Kidney tubule cell (primary cell): ENCODE measurements at regions not wholly inside any gene's neighbourhood (a gene's known extent, or its start where the extent isn't known, plus 50 kb on each side); places are given as distances from the start of the nearest gene placed in this dataset.
A peak's percentile ranks its signal among the peaks of the same experiment; 100 is the strongest.

ENCODE experiments used
- DNase-seq: peaks from one replicate; pipeline ENCODE4 v3.0.0-alpha.2; 2018; ENCODE audit warnings: low spot score

DNA sequence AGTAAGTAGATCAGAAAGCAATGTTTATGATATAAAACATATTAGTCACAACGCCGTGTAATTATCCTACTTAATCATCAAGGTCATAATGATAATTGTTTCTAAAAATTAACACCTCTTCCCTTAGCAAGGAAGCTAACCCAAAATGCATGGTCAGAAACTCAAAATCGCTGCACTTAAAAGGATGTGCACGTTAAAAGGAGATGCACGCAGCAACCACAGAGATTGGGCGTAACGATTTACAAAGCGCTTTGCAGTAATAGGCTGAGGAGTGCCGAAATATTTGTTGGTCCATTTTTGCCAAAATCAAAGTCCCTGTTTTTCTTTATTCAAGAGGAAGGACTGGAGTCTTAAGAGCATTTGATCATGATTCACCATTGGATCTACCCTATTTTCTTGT is 1077.2 kb downstream of the VRK1 start:
- DNase-seq: no peak

DNA sequence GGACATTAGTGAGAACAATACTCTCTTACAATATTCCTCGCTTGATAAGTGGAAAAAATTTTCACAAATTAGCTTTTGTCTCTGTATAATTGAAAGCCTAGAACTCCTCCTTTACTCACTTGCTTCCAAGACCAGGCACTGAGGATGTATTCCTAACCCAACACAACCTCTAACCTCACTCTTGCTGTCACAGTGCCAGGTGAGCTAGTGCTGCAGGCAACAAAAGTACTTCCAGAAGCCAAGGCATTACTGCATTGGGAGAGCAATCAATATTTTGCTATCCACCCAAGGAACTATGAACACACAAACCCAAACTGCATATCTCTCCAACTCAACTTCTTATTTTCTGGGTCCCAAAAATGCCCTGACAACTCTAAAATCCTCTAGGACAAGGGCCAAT is 1081.0 kb downstream of the VRK1 start:
- DNase-seq: no peak

DNA sequence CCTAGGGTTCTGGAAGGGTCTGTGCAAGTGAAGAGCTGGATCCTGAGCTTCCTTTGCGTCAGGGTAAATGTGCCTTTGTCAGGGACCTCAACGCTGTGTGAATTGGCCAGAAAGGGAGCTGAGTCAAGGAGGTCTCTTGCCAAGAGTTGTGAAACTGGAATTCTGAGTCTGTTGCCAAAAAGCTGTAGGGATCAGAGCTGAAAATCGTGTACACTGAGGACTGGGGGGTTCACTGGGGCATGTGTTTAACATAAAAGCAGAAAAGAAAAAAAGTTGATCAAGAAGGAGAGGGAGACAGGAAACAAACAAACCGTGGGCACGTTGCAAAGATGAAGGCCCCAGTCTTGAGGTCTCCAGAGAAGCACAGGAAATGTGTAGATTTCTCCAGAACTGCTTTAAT is 1081.5 kb downstream of the VRK1 start:
- no peak for DNase-seq

DNA sequence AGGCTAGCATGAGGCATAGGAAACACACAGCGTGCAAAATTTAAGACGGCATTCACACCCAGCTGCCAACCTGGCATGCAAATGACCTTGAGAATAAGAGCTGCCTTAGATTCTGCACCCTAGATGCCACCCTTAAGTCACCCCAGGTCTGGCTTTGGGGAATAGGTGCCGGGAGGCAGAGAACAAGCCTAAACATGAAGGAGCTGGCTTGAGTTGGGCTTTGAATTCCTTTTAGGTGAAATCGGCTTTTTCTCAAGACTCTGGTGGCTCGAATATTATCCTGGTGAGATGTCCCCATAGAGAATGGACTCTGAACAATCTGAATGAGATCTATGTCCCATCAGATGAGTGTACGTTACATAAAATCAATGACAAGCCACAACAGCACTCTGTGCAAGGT is 1090.5 kb downstream of the VRK1 start:
- no peak for DNase-seq

DNA sequence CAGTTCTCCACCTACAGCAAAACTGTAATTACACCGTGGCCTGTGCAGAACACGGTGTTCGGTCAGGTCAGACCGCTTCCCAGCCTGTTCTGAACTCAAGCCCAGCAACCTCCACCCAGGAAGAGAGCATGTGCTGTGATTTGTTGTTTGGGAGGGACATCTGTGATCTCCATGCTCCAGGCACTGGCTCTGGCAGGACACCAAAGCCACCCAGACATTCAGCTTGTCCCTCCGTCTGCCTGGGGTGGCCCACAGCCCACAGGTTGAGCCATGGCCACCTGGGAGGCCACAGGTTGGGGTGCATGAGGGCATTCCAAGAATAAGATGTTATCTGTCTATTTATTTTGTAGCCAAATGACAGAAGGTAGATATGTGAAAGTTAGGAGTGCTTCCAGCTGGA is 1091.1 kb downstream of the VRK1 start:
- DNase-seq: no peak

DNA sequence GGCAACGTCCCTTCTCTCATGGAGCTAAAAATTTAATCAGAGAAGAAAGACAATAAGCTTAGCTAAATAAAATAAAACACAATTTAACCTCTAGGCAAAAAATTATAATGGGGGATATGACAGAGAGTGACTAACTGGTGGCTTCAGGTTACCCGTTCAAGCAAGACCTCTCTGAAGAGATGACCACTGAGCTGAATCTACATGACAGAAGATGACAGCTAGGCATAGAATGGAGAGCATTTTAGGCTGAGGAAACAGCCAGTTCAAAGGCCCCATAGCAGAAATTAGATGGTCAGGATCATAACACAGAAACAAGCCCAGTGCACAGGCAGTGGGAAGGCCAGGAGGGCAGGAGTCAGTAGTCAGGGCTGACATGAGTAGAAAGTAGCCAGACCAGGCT is 1094.3 kb downstream of the VRK1 start:
- DNase-seq: no peak

DNA sequence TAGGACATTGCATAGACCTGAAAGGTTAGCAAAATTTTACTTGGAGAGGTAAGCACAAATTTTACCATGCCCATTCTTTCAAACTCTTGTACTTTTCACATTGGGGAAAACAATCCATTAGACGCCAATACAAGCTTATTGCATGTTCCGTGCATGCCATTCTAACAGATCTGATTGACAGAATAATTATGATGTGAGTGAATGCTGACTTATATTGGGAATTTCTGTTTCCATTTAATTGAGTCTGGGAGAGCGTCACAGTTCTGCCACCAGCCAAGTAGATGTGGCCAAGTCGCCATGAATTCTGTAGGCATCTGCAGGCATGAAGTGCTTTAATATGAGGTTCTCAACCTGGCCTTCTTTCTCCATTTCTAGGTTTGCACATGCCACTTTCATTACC is 1097.4 kb downstream of the VRK1 start:
- no peak for DNase-seq

DNA sequence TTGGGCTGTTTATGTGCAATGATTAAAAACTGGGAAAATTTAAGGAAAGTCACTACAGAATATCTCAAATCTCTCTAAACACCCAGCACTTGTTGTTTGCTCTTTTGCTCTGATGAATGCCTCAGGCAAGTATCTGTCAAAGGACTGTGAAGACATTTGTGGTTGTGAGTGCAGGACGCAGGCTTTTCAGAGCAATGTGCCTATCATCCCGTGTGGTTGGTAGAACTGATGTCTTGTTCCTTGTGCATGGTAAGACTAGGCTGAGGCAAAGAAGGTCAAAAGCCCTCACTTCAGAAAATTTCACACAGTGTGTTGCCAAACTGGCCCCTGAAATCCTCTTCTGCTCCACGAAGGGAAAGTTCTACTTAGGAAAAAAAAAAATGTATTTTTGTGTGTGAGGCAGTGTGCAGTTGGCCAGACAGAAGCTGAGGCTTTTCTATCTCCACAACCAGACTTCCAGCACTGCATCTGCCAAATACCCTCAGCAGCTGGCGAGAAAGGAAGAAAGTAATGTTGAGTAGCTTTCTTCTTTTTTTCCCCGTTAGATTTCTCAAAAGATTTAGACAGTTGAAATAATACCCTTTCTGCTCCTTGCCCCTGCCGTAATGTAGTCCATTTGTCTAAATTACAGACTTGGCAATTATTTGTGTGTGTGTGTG is 1103.1 kb downstream of the VRK1 start:
- DNase-seq: no peak

DNA sequence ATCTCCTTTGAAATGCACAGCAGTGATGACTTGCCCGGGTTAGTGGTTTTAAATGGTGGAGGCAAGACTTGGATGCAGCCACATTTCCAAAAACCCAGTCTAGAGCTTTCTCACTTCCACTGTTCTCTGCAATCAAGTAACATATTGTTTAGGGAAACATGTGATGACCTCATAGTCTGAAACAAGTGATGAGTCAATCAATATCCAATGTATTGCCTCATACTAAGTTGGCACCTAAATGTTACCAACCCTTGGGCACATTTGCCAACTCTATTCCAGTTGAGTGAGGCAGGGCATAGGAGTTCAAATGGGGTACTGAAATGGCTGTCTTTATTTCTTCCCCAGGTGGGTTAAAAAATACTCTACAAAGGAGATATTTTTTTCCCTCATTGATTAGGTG is 1105.4 kb downstream of the VRK1 start:
- DNase-seq: peak; percentile 29

DNA sequence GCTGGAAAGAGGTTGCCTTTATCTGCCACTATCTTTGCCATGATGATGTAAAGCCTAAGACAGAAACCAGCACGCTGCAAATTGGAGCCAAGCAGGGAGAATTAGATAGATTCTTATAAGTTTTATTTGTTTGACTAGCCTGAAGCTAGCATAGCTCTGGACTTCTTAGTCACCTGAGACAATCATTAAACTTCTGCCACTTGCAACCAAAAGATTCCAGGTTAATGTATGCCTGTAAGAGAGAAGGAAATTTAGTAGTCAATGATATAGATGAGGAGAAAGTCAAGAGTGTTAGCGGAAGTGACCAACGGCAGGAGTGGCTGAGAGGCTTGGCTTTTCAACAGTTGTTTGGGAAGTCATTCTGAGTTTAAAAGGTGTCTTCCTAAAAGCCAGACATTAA is 1106.6 kb downstream of the VRK1 start:
- peak; percentile 67 for DNase-seq

DNA sequence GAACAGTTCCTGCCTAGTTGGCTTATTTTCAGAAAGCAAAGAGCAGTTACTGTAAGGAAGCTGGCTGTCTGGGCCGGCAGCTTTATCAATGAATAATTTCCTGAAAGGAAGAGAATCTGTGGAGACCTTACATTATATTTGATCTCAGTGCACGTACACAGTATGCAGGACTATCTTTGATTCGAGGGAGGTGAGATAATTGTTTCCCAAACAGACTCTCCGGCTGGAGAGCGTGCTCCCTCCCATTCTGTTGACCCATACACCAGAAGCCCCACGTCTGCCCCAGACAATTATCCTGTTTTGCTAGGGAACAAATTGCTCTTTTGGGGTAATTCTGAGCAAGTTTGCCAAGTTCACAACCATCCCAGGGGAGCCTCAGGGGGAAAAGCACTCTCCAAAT is 1115.0 kb downstream of the VRK1 start:
- DNase-seq: no peak

DNA sequence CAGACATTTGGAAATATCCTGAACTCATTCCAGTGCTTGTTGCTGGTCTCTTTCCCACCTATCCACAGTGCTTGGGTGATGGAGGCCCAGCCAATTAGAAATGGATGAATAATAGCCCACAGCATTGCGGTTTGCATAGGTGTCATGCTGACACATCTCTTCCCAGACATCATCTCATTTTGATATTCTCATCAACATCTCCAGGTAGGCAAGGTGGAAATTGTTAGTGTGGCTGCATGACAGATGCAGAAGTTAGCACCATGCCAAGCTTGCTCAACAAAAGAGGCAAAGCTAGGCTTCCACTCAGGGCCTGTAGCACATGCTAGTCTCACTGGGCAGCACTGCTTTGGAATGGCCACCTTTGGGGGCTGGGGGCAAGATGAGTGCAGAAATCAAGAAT is 1118.9 kb downstream of the VRK1 start:
- no peak for DNase-seq

DNA sequence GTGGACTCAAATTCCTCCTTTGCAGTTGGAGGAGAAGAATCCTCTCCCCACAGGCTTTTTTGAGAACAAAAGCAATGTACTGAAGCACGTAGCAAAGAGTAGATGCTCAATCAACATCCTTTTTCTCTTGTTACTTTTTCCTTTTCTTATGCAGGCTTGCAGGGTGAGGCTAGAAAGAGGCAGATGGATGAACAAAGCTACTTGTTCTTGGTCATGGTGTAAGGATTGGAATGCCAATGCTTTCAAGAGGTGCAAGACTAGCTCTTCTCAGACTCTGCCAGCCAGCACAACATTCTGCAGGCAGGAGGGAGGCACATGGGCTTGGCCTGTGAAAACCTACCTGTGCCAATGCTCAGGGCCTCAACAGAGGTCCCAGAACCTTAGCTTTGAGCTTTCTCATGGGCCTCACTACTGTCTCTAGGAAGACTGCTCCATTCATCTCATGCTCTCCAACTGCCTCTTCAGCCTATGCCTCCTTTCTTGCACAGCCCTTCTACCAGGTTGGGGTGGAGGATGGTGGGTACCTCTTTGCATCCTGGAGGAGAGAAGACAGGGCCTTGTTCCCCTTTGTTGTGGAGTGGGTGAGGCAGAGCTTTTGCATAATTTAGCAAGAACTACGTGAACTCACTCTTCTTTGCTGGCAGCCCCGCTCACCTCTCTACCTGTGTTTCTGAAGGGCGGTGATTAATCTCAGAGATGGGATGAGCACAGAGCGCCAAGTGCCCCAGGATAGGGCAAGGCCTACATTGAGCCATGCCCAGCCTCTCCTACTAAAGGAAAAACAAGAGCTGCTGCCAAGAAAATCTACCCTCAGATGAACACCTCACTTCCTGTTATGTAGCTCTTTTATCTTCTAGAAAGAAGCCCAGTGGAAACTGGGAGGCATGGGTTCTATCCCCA is 1119.7 kb downstream of the VRK1 start:
- no peak for DNase-seq

DNA sequence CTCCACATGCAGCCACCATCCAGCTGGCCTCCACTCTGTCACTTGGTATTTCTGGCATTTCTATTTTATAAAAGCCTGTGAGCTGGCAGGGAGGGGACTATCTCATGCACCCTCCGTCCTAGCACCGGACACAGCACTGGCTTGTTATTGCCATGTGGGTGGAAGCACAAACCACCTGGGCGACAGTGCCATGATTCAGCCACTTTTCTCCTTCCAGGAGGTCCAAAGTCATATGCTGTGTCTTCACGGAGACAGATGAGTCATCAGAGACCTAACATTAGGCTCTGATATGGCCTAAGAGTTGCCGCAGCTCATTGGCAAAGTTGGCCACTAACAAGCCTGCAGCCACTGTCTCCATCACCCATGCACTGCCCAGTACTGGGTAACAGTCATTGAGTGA is 1123.0 kb downstream of the VRK1 start:
- DNase-seq: peak; percentile 4

DNA sequence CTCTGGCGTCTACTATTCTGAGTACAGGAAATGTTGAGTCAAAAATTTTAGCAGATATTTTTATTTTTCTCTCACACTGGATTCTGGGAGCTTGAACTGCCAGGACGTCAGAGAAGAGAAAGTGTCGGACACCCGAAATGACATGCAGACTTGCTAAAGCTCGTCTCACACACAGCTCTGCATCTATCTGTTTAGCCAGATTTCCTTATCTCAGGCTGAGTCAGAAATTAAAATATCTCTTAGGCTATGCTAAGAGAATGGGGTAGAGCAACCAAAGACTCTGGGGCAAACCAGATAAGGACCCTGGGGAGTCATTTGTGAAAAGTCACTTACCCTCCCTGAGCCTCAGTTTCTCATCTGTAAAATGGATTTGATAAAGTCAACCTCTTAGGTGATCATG is 1124.1 kb downstream of the VRK1 start:
- no peak for DNase-seq

DNA sequence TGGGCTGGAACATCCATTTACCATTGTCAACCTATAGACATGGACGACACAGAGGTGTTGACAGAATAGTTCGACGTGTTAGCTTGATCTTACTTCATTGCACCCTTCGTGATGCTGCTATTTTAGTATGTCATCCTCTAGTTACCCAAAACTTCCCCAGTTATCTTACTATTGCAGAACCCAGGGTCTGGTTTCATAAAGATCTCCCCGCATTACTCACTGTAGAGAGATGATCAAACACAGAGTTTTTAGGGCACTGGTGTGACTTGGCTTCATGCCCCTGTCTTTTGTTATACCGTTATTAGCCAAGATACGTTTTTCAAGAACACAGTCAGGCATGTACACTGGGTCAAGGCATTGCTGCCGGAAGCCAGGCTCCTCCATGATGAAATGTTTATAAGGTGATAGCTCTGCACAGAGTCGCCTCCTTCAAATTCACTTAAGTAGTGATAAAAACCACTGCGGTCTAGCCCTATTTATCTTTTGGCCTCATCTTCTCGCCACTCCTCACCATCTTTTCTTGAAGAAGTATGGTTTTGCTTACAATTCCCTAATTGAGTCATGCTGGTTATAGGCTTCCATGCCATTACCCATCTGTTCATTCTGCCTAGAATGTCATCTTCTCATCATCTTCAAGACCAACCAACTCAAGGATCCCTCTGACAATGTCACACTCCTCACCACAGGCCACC is 1127.9 kb downstream of the VRK1 start:
- DNase-seq: no peak

DNA sequence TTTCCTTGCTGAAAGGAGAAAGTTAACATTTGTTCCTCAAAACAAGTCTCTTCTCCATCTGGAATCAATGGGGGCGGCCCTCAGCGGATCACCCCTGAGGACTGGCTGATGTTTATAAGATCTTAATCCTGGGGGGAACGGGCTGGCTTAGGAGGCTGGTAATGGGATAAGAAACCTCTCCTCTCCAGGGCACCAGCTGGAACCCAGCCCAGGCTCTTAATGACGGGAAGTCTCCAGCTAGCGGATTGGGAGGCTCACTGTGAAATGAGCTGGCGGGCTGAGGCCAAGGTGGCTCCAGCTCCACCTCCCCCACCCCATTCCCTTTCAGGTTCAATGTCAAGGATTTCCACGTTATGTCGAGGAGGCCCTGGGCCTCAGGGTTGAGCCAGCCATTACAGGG is 1133.0 kb downstream of the VRK1 start:
- no peak for DNase-seq

DNA sequence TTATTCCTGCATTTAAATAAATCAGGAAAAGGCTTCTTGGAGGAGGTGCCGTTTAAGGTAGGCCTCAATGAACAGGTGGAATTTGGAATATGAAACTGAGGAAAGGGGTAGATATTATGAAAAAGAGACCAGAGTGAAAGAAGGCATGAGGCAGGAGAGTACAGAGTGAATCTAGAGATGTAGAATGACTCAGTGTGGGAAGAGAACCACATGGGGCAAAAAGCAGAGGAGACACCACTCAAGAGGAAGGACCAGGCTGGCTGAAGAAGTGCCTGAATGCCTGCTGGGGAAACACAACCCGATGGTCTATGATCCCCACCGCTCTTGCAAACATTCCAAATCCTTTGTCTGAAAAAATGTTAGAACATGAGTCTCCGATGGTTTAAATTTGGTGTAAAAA is 1134.1 kb downstream of the VRK1 start:
- DNase-seq: peak; percentile 7

DNA sequence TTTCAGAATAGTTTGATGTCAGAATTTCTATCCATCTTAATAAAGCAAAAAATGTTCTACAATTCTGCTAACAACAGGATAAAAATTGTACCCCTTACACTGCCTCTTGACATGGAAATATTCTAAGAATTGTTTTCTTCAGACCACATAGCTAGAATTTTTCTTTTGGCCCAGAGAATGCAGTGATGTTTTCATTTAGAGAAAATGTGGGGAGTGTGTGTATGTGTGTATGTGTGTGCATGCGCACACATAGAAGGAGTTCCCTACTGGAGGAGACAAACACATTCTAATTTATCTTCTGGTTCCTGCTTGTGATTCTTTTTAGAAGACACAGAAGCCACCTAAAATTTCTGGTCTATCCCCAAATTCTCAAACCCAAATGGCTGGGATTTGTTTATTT is 1145.7 kb downstream of the VRK1 start:
- DNase-seq: no peak

DNA sequence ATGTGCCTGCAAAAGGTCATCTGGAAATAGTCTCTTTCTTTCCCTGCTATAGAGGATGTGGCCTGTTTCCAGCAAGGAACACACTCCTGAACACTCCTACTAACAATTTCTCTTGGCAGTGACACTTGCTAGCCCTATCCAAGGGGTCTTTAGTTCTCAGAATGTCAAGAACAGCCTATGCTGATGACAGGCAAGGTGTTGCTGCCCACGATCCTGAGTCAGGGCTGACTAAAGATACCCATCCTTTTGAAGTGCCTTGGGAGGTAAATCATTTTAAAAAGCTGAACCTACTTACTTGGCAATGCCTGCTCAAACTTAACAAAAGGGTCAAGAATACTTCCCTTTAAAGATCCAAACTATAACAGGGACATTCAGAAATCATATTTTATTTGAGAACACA is 1146.4 kb downstream of the VRK1 start:
- DNase-seq: no peak

DNA sequence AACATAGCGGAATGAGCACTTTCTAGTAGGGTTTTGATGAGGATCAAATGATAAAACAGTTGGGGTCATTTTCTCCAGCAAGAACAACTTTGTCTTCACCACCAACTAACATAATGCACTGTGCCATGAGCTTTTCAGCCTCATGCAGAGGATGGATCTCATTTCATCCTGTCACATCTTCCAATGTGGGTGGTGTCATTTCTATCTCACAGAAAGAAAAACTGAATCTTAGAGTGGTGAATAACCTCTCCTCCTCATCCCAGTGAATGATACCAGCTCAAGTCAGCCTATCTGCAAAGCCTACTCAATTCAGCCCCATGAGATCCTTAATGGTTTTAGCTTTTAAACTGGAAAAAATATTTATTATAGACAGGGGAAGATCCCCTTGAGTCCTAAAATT is 1147.2 kb downstream of the VRK1 start:
- DNase-seq: no peak

DNA sequence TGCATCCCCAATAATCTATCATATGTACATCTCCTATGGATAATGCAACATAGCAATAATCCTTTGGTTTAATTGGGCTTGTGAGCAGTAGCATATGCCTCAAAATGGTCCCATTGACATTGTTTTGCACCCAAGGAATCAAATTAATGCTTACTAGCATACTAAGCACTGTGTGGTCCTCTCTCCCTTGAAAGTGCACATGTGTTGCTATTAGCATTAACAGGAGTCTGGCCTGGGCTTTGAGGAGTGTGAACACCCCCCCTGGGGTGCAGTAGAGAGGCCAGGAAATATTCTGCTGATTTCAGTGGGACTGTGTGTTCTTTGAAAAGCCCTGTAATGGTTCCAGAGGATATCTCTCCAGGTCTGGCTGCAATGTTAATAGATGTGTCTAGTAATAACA is 1148.4 kb downstream of the VRK1 start:
- DNase-seq: no peak

DNA sequence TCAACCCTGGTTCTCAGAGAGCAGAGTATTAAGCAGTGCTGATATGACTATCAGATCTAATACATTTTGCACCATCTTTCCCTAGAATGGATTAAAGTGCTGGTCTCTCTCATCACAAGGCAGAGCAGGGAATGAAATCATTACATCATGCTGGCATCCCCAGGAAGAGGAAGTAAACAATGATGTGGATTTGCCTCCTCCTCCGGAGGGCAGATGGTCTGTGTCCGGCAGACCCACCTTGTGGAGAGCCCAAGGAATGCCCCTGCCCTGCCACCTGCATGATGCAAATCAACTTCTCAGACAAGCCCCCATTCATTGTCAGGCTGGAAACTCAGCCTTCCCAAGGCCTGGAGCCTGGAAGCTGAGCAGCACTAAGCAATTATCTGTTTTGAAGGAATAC is 1149.1 kb downstream of the VRK1 start:
- no peak for DNase-seq
